GM21526 (cell line): ENCODE measurements at regions not wholly inside any gene's neighbourhood (a gene's known extent, or its start where the extent isn't known, plus 50 kb on each side); places are given as distances from the start of the nearest gene placed in this dataset.
"Not testable (repeated sequence)": the region's sequence is repeated elsewhere in the genome, so short reads cannot be mapped to it uniquely, and the experiment has no call there.

Experiments used
- ATAC-seq: cut with Tn5 transposase; IDR thresholded peaks from one replicate; pipeline ENCODE4 v1.9.1; 2021; ENCODE audit warnings: moderate library complexity; ENCODE audit not compliant: unreplicated experiment, low FRiP score

DNA sequence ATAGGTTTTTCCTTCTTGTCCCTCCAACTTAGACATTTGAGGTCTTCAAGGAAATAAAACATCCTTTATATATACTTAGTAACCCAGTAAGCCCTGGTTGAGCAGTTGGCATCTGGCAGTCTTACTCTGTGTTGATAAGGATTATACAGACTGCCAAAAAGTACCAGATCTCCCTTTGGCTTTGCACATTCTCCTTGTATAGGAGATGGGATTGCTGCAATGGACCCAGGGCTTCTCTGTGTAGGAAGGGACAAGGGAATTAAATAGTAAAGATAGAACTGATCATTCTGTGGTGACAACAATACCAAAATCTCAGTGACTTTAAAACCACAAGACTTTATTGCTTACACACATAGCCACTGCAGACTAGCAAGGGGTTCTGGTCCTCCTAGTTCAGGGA is 180.1 kb upstream of the CCDC196 start:
- ATAC-seq: no peak

DNA sequence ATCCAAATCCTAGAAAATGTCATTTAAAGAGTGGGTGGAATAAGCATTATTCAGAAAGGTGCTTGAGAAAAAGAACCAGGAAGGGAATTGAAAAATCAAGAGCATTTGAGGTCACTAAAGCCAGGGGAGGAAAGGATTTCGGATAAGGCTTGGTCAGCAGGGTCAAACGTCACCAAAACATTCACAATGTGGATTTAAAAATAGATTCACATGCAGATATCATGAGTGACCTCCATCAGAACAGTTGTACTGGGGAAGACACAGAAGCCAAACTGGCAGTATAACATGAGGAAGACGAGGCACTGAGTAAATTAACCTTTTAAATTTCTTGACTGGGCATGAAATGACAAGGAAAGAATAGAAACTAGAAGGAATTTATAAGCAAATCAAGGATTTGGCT is 175.1 kb upstream of the CCDC196 start:
- no peak for ATAC-seq

DNA sequence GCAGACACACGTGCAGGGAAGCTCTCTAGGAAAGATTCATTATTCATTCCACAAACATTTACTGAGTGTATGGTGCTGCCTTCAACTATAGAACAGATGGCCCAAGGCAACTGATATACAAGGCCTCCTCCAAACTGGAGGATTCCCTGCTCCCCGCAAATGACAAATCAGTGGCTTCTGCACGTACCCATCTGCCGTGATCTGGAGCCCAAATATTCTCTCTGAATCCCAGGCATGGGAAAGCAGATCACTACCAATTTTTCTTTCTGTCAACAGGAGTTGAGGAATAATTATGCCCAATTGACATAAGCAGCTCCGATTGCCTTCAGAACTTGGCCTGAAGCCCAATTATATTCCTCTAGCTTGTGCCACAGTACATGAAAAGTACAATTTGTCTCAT is 174.2 kb upstream of the CCDC196 start:
- no peak for ATAC-seq

DNA sequence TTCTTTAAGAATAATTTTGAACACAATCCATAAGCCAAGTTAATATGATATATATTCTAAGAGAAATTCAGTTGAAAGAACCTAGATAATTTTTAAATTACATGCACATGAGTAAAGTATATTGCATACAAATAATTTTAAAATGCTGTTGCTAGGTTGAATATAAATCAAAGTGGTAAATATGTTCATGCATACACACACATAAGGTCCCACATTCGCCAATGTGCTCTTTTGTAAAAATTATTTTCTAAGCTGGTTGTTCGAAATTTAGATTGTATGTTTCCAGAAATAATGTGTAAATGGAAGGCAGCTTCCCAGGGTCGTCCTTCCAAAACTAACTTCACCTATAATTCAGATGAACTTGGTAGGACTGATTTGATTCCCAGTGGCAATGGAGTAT is 173.7 kb upstream of the CCDC196 start:
- ATAC-seq: no peak

DNA sequence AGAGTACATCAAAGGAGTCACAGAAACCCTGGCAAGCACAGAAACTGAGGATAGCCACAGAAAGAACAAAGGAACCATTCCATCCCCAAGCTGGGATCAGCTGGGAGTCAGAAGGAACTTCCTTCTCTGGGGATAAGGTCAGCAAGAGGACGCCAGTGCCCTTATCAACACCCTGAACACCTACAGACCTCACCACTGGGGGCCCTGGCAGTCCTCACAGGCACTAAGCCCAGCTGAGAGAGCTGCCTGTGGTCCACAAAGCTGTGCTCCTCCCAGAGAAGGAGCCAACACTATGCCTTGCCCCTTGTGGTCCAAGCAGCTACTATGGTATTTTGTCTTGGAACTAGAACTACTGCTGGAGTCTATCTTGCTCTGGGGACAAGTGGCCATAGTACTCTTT is 171.1 kb upstream of the CCDC196 start:
- no peak for ATAC-seq

DNA sequence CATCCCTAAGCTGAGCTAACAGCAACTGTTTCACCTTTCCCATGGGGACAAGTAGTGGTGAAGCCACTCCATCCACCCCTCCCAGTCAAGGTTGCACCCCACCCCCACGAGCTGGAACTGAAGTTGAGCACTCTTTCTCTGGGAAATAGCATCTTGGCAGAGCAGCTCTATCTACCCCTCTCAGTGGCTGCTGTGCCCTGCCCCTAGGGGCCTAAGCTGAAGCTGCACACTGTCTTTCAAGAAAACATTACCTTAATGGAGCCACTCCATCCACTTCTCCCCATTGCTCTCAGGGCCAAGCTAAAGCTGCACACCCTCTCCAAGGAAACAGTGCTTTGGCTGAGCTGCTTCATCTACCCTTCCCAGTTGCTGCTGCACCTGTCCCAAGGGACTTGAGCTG is 170.6 kb upstream of the CCDC196 start:
- no peak for ATAC-seq

DNA sequence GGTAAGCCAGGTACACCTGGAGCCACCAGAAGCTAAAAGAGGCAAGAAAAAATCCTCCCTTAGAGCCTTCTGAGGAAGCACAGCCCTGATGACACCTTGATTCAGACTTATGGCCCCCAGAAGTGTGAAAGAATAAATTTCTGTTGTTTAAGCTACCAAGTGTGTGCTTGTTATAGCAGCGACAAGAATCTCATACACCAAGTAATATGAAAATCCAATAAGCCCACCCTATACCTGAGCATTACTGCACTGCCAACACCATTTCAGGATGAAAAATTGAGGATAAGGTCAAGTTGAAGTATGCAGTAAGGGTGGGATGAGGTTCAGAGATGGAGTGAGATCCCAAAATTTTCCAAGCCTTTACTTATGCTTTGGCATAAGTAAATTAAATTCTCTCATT is 163.6 kb upstream of the CCDC196 start:
- no peak for ATAC-seq

DNA sequence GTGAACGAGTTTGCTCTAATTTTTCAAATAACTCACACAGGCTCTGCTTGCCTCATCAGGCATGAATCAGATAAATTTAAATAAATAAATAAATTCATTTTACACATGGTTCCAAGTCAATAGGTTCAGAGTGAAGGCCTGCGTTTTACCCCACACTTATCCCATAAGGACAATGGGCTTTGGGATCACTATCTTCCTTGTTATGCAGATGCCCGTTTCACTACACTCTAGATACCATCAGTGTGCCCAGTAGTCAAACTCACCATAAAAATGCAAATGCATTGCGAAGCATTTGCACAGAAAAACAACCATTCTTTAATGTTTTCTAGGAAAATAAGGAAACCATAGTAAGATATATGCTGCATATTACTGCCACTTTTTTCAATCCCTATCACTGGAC is 155.9 kb upstream of the CCDC196 start:
- ATAC-seq: no peak

DNA sequence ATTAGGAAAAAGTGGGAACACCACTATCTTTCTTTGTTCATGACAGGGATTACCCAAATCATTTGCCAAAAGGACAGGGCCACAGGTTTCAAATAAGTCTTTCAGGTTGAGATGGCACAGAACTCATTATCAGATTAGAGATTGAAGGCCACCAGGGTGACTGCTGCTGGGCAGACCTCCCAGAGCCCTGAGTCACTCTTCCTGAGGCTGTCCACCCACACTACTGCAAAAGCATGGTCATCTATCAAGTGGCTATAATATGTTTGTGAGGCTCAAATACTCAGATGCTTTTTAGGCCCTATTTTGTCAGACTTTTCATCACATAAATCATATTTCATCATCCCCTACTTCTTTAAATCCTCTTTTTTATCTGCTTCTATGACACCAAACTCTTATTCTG is 155.3 kb upstream of the CCDC196 start:
- no peak for ATAC-seq

DNA sequence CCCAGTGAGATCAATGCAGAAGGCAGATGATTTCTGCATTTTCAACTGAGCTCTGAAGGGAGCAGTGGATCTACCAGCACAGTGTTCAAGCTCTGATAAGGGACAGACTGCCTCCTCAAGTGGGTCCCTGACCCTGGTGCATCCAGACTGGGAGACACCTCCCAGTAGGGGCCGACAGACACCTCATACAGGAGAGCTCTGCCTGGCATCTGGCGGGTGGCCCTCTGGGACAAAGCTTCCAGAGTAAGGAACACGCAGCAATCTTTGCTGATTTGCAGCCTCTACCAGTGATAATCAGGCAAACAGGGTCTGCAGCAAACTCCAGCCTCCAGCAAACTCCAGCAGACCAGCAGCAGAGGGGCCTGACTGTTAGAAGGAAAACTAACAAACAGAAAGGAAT is 152.9 kb upstream of the CCDC196 start:
- not testable (repeated sequence) for ATAC-seq

DNA sequence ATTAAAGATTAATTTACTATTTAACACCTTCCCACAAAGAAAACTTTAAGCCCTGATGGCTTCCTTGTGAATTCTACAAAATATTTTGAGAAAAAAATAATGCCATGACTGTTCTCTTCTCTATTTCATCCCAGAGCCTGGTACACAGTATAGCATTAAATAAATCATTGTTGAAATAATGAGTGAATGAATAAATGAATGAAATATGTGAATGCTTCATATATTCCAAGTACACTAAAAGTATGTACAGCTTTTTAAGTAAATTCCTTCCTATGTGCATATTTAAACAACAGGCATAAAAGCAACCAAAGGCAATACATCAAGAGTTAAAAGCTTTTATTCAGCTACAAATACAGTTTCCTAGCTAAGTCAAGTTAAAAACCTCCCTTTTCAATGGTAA is 144.9 kb upstream of the CCDC196 start:
- ATAC-seq: no peak

DNA sequence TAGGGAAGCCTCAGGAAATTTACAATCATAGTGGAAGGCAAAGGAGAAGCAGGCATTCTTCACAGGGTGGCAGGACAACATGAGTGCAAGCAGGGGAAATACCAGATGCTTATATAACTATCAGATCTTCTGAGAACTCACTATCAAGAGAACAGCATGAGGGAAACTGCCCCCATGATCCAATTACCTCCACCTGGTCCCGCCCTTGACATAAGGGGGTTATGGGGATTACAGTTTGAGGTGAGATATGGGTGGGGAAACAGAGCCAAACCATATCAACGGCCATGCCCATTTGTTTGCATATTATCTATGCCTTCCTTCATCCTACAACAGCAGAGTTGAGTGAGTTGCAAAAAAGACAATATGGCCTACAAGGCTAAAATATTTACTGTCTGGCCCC is 140.2 kb upstream of the CCDC196 start:
- no peak for ATAC-seq

DNA sequence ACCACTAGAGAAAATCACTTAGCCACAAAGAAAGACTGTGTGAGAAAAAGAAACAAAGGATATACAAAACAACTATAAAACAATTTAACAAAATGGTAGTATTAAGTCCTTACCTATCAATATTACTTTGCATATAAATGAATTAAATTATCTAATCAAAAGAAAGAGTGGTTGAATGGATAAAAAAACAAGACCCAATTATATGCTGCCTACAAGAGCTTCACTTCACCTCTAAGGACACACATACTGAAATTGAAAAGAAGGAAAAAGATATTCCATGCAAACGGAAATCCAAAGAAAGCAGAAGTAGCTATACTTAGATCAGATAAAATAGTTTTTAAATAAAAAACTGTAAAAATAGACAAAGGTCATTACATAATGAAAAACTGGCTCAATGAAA is 134.9 kb upstream of the CCDC196 start:
- ATAC-seq: no peak

DNA sequence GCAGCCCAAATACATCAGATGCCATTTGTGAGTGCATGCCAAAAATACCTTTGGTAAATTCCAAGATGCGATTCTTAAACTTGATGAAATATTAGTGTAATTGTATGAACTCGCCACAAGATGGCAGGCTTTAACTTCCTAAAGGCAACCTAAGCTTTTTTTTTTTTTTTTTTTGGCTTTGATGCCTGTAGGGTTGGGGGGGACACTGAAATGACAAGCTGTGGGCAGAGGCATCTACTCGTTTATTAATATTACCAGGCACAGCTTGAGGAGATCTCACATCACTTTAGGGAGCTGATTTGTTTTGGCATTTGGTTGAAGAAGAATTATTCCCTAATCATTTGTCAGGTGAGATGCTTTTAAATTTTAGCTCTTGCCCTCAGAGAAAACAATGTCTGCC is 126.7 kb upstream of the CCDC196 start:
- no peak for ATAC-seq

DNA sequence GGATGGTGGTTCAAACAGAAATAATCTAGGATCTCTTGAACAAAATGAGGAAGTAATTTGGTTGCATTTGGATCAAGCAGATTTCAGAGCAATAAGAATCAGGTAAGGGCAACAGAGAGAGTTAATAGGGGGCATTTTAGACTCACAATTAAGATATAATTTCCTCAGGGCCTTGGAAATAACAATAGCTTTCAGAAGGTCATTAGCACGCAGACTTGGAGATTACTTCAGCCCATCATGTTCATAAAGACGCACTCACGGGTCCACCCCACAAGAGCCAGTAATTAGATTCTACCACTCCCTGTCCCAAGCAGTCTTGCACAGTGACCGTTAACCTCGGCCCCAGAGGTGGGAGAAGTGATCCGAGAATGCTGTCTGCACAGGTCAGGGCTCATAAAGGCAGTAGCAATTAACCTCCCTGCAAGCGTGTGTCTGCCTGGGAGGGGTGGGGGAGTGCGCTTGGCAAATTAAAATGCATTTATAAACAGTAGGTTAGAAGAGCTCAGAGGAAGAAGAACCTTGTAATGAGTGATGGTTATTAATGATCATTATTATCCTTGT is 125.7 kb upstream of the CCDC196 start:
- ATAC-seq: no peak

DNA sequence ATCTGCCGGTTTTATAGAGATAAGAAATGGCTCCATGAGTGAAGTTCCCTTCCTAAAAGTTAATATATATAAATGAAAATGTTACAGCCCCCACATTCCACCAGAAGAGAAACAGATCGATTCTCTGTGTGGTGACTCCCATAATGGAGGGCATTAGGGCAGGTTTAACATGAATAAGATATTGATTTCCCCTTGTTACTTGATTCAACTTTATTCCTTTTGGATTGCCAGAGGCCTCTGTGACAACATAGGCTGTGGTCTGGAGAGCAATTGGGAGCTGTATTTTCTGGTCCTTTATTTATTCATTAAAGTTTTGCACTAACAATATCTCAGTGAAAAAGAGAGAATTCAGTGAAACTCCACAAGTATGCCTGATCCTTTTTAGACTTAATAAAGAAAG is 125.2 kb upstream of the CCDC196 start:
- no peak for ATAC-seq

DNA sequence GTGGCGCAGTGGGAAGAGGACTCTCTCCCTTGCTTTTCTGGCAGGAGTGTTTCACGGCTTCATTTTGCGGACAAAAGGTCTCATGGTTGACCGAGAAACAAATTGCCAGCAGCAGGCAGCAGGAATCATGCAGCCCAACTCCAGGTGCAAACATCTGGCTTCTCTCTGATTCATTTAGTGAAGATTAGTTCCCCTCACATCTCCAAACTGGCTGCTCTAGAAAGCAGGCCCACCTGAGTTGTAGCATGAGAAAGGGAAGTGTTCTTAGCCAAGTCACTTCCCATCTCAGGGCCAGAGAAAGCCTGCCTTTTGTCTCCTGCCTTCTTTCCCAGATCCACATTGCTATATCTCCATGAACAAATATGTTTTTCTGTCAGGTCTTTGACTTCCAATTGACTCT is 120.8 kb upstream of the CCDC196 start:
- ATAC-seq: no peak

DNA sequence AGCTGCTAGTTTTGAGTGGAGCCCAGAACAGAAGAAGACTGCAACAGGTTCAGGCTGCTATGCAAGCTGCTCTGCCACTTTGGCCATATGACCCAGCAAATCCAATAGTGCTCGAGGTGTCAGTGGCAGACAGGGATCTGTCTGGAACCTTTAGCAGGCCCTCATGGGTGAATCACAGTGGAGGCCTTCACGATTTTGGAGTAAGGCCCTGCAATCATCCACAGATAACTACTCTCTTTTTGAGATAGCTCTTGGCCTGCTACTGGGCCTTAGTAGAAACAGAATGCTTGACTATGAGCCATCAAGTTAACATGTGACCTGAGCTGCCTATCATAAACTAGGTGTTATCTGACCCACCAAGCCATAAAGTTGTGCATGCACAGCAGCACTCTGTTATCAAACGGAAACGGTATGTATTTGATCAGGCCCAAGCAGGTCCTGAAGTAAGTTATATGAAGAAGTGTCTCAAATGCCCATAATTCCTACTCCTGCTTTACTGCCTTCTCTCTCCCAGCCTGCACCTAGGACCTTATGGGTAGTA is 116.9 kb upstream of the CCDC196 start:
- ATAC-seq: no peak

DNA sequence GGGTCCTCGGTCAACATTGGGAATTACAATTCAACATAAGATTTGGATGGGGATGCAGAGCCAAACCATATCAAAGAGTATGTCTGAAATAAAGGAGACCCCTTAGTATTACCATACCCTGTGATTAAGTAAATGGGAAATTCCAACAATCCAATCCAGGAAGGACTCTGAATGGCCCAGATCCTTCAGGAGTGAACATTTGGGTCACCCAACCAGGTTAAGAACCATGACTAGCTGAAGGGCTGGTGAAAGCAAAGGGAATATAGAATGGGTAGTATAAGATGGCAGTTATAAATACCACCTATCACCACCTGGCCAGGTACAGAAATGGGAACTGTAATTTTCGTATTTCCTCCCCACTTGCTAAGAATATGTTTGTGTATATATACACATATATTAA is 114.4 kb upstream of the CCDC196 start:
- ATAC-seq: no peak

DNA sequence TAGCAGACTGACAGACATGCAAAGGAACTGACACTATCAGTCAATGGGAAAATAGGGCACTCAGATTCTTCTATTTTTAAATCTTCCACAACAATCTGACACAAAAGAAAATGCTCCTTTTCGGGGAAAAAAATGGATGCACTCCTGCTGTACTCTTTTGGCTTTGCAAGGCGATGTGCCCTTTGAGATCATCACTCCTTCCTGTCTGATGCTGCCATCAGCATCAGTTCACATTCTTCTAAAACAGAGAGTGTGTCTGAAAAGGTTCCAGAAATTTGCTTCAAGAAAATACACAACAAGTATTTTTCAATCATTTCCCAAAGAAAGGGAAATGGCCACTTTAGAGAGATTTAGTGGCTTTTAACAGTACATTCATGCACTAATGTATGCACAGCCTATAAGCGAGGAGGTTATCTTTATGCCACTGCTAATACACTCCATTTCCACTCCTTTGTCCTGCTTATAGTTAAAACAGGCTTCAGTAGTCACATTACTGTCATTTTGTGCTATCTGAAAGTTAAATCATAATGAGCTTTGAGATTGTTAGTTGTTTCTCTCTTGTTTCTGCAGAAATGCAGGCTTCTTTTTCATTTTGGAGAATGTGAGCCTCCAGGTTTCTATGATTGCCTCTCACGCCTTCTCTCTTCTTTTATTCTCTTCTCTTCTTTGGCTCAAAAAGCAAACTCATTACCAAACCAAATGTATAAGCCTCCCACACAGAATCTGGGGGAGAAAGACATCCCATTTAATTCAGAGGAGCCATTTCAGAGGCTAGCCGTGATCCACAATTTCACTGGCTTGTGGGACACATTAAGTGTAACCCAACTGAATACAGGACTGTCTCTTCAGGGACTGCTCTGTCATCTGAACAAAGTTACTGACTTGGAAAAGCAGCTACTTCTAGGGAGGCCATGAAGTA is 110.9 kb upstream of the CCDC196 start:
- ATAC-seq: no peak

DNA sequence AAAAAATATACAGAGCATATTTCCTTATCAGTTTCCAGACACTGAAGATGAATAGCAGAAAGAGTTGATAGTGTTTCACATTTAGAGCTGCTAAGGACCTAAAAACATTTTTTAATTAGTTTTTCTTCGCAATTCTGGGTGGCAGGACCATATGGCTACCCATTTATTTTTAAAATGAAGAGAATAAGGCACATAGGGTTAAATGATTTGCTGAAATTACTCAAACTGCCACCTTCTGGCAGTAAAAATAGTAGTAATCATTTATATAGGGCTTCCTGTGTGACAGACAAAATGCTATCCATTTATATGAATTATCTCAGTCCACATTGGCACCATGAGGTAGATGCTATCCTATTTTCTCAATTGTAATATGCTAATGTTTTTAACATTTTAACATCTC is 108.6 kb upstream of the CCDC196 start:
- no peak for ATAC-seq
